ENCODE measurements at regions not wholly inside any gene's neighbourhood (a gene's known extent, or its start where the extent isn't known, plus 50 kb on each side); places are given as distances from the start of the nearest gene placed in this dataset.

- TF ChIP-seq POLR2A (IDR thresholded peaks at IDR 0.05; ENCODE audit: low read depth, low read length) = no peak
- no peak for TF ChIP-seq POLR2AphosphoS5 (IDR thresholded peaks at IDR 0.05; ENCODE audit: low read depth, low read length)
Measured at GRCh38 chr5:91214571-91214970, 168.5 kb downstream of the ARRDC3 start.
